ENCODE measurements at regions not wholly inside any gene's neighbourhood (a gene's known extent, or its start where the extent isn't known, plus 50 kb on each side); places are given as distances from the start of the nearest gene placed in this dataset.

DNA sequence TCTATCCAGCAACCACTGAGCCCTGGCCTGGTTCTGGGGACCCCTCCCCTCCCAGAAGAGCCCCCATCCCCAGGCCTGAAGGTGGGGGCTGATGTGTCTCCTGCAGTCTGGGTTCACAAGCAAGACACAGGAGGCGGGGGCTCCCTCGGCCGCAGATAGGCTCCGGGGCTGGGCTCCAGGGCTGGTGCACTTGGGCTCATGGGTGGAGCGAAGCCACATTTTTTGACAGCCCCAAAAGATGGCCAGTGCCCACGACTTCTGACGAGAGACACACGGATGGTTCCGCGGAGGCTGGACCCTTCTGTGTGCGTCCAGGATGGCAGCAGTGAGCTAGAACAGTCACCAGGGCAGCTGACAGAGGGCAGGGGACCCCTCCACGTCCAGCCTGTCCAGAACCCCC lies 57.1 kb upstream of the GATA5 start:
- TF ChIP-seq CTCF (IDR thresholded peaks at IDR 0.05) (no peak), EP300 (IDR thresholded peaks at IDR 0.05) (no peak)
